VCaP (cell line): ENCODE measurements at regions not wholly inside any gene's neighbourhood (a gene's known extent, or its start where the extent isn't known, plus 50 kb on each side); places are given as distances from the start of the nearest gene placed in this dataset.

Source experiments
- H3K27ac ChIP-seq: fragments of 450-650 bp; 2 replicates; pipeline ENCODE4 v1.5.1; 2017
- CTCF ChIP-seq: fragments of 450-650 bp; conservative IDR thresholded peaks from 2 replicates; pipeline ENCODE4 v1.5.1; 2017; ENCODE audit warnings: mild to moderate bottlenecking, moderate library complexity

GRCh38 chr6:15080895-15081294 lies 165.0 kb upstream of the JARID2 start:
- no peak for TF ChIP-seq CTCF
- H3K27ac ChIP-seq: no peak overlapping the region

GRCh38 chr6:15081447-15081846 lies 164.4 kb upstream of the JARID2 start:
- H3K27ac ChIP-seq: no peak overlapping the region
- no peak for TF ChIP-seq CTCF

GRCh38 chr6:15082708-15083107 lies 163.2 kb upstream of the JARID2 start:
- H3K27ac ChIP-seq: no peak overlapping the region

GRCh38 chr6:15086348-15087158 lies 159.3 kb upstream of the JARID2 start:
- no peak for TF ChIP-seq CTCF
- H3K27ac ChIP-seq: no peak overlapping the region

More at GRCh38 chr6:15082708-15083107, 163.2 kb upstream of the JARID2 start:
- no peak for TF ChIP-seq CTCF

- H3K27ac ChIP-seq: no peak overlapping the region
- TF ChIP-seq CTCF: no peak
Observed at GRCh38 chr6:15087186-15087589, 158.7 kb upstream of the JARID2 start.

GRCh38 chr6:15088904-15089568 lies 156.8 kb upstream of the JARID2 start:
- no peak for TF ChIP-seq CTCF
- H3K27ac ChIP-seq: no peak overlapping the region; the same call in 1 of the 2 replicates

- no peak for TF ChIP-seq CTCF
- H3K27ac ChIP-seq: peak overlapping the region; percentile 29
Observed at GRCh38 chr6:15089569-15090144, 156.2 kb upstream of the JARID2 start.
